ENCODE measurements at regions not wholly inside any gene's neighbourhood (a gene's known extent, or its start where the extent isn't known, plus 50 kb on each side); places are given as distances from the start of the nearest gene placed in this dataset.

- Mint-ChIP-seq H3K27me3 (no peaks in the 10 kb centered on the region), H3K36me3 (ENCODE audit: insufficient read depth) (no peaks in the 10 kb centered on the region), H3K4me3 (ENCODE audit: low read depth) (no peak overlapping the region), H3K4me1 (ENCODE audit: low read depth) (no peaks in the 10 kb centered on the region), H3K27ac (no peak overlapping the region), H3K9me3 (ENCODE audit: low read depth) (peaks cover 8% of the 10 kb centered on the region)
- no peak for DNase-seq (ENCODE audit: low spot score, unreplicated experiment)
- TF ChIP-seq CTCF (IDR thresholded peaks at IDR 0.05; ENCODE audit: unreplicated experiment): no peak
These were observed 182.6 kb upstream of the CD96 start for GRCh38 chr3:111359261-111360030.

GRCh38 chr3:111362381-111363009 is 179.5 kb upstream of the CD96 start:
- Mint-ChIP-seq H3K27ac (no peak overlapping the region), H3K4me3 (ENCODE audit: low read depth) (no peak overlapping the region)
- no peak for DNase-seq (ENCODE audit: low spot score, unreplicated experiment)

GRCh38 chr3:111366515-111366914 is 175.5 kb upstream of the CD96 start:
- no peak overlapping the region for H3K4me3 Mint-ChIP-seq (ENCODE audit: low read depth)
- H3K4me1 Mint-ChIP-seq (ENCODE audit: low read depth): no peaks in the 10 kb centered on the region
- H3K27ac Mint-ChIP-seq: no peak overlapping the region
- no peaks in the 10 kb centered on the region for H3K27me3 Mint-ChIP-seq
- DNase-seq (ENCODE audit: low spot score, unreplicated experiment): no peak
- H3K9me3 Mint-ChIP-seq (ENCODE audit: low read depth): peaks cover 3% of the 10 kb centered on the region
- H3K36me3 Mint-ChIP-seq (ENCODE audit: insufficient read depth): peaks cover 2% of the 10 kb centered on the region
- no peak for TF ChIP-seq CTCF (IDR thresholded peaks at IDR 0.05; ENCODE audit: unreplicated experiment)

More at GRCh38 chr3:111362381-111363009, 179.5 kb upstream of the CD96 start:
- Mint-ChIP-seq H3K4me1 (ENCODE audit: low read depth) (no peaks in the 10 kb centered on the region), H3K27me3 (no peaks in the 10 kb centered on the region), H3K9me3 (ENCODE audit: low read depth) (peaks cover 2% of the 10 kb centered on the region), H3K36me3 (ENCODE audit: insufficient read depth) (no peaks in the 10 kb centered on the region)
- no peak for TF ChIP-seq CTCF (IDR thresholded peaks at IDR 0.05; ENCODE audit: unreplicated experiment)

- Mint-ChIP-seq H3K4me3 (ENCODE audit: low read depth) (no peak overlapping the region), H3K27ac (no peak overlapping the region), H3K4me1 (ENCODE audit: low read depth) (no peaks in the 10 kb centered on the region), H3K9me3 (ENCODE audit: low read depth) (peaks cover 7% of the 10 kb centered on the region), H3K27me3 (no peaks in the 10 kb centered on the region), H3K36me3 (ENCODE audit: insufficient read depth) (peaks cover 2% of the 10 kb centered on the region)
- no peak for TF ChIP-seq CTCF (IDR thresholded peaks at IDR 0.05; ENCODE audit: unreplicated experiment)
- DNase-seq (ENCODE audit: low spot score, unreplicated experiment): no peak
These were observed 173.9 kb upstream of the CD96 start for GRCh38 chr3:111368056-111368455.

GRCh38 chr3:111369958-111370357 is 172.0 kb upstream of the CD96 start:
- no peak overlapping the region for H3K4me3 Mint-ChIP-seq (ENCODE audit: low read depth)
- peaks cover 2% of the 10 kb centered on the region for H3K36me3 Mint-ChIP-seq (ENCODE audit: insufficient read depth)
- no peak for DNase-seq (ENCODE audit: low spot score, unreplicated experiment)
- no peak for TF ChIP-seq CTCF (IDR thresholded peaks at IDR 0.05; ENCODE audit: unreplicated experiment)
- no peaks in the 10 kb centered on the region for H3K27me3 Mint-ChIP-seq
- peaks cover 23% of the 10 kb centered on the region for H3K9me3 Mint-ChIP-seq (ENCODE audit: low read depth)
- no peaks in the 10 kb centered on the region for H3K4me1 Mint-ChIP-seq (ENCODE audit: low read depth)
- H3K27ac Mint-ChIP-seq: no peak overlapping the region
